Osteocyte (in vitro differentiated cells): ENCODE measurements at regions not wholly inside any gene's neighbourhood (a gene's known extent, or its start where the extent isn't known, plus 50 kb on each side); places are given as distances from the start of the nearest gene placed in this dataset.
A peak's percentile ranks its signal among the peaks of the same experiment; 100 is the strongest.

Source experiments
- DNase-seq: peaks from one replicate; pipeline ENCODE4 v3.0.0; 2021; ENCODE audit warnings: mixed read lengths; ENCODE audit not compliant: unreplicated experiment; ENCODE audit errors: extremely low spot score
- H3K27ac Mint-ChIP-seq: one replicate; pipeline ENCODE4 v1.8.0; 2021; ENCODE audit warnings: mild to moderate bottlenecking, mixed read lengths; ENCODE audit not compliant: unreplicated experiment
- H3K27me3 Mint-ChIP-seq: one replicate; pipeline ENCODE4 v1.8.0; 2021; ENCODE audit warnings: mixed read lengths; ENCODE audit not compliant: unreplicated experiment
- H3K36me3 Mint-ChIP-seq: one replicate; pipeline ENCODE4 v1.8.0; 2021; ENCODE audit warnings: mixed read lengths; ENCODE audit not compliant: unreplicated experiment
- H3K4me1 Mint-ChIP-seq: one replicate; pipeline ENCODE4 v1.8.0; 2021; ENCODE audit warnings: mixed read lengths; ENCODE audit not compliant: unreplicated experiment
- H3K4me3 Mint-ChIP-seq: one replicate; pipeline ENCODE4 v1.8.0; 2021; ENCODE audit warnings: mild to moderate bottlenecking, moderate library complexity, mixed read lengths; ENCODE audit not compliant: unreplicated experiment
- H3K9me3 Mint-ChIP-seq: one replicate; pipeline ENCODE4 v1.8.0; 2021; ENCODE audit warnings: mixed read lengths; ENCODE audit not compliant: unreplicated experiment
- CTCF ChIP-seq: fragments of 200-600 bp; sonication (generic); IDR thresholded peaks from 2 replicates; pipeline ENCODE4 v1.5.0; 2021; ENCODE audit warnings: antibody characterized with exemption, mild to moderate bottlenecking, moderate library complexity

DNA sequence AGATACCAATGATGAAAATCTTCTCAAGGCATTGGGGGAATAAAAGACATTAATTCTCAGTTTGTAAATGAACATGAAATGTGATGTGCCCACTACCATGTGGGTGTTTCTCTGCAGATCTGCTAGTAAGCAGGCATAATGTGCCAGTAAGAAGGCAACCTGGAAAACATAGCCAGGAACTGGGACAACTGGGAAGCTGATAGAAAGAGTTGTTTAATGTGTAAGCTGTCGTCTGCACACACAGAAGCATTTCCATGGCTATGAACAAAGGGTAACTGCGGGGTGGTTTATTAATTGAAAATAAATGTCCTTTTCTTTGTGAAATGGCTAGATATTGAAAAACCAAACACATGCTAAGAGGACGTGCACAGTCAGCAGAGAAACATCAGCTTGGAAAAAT, 52.0 kb downstream of the ZC3H11B start:
- no peaks in the 10 kb centered on the region for H3K9me3 Mint-ChIP-seq
- H3K27me3 Mint-ChIP-seq, result peaks cover 4% of the 10 kb centered on the region
- H3K4me3 Mint-ChIP-seq, result no peak overlapping the region
- no peak overlapping the region for H3K27ac Mint-ChIP-seq
- no peak for DNase-seq
- H3K4me1 Mint-ChIP-seq, result peaks cover 8% of the 10 kb centered on the region
- no peak for TF ChIP-seq CTCF
- H3K36me3 Mint-ChIP-seq, result no peaks in the 10 kb centered on the region

- DNase-seq, result no peak
- no peak for TF ChIP-seq CTCF
- Mint-ChIP-seq H3K9me3 (no peaks in the 10 kb centered on the region), H3K36me3 (no peaks in the 10 kb centered on the region), H3K27ac (no peak overlapping the region), H3K4me1 (peaks cover 17% of the 10 kb centered on the region), H3K4me3 (no peak overlapping the region), H3K27me3 (peaks cover 4% of the 10 kb centered on the region)
Observed at GRCh38 chr1:219559899-219560298, 53.0 kb downstream of the ZC3H11B start.

DNA sequence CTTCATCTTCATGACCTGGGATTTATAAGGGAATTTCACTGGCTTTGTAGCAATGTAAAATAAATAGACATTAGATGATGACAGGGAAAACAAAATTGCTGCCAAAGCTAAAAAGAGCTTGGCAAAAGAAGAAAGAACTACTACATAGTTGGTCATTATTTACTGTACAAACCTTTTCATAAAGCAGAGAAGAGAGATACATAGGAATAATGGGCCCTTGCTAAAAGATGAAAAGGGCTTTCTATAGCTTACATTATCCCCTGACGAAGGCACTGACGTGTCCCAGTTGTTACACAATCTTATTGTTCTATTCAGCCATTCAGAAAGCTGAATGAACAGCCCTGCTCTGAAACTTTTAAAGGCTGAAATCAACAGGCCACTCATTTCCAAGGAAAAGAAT, 57.1 kb downstream of the ZC3H11B start:
- TF ChIP-seq CTCF, result no peak
- Mint-ChIP-seq H3K4me1 (peaks cover 16% of the 10 kb centered on the region), H3K9me3 (no peaks in the 10 kb centered on the region), H3K36me3 (no peaks in the 10 kb centered on the region), H3K27me3 (peaks cover 3% of the 10 kb centered on the region), H3K4me3 (no peak overlapping the region), H3K27ac (peak overlapping the region; percentile 38)
- DNase-seq, result no peak

DNA sequence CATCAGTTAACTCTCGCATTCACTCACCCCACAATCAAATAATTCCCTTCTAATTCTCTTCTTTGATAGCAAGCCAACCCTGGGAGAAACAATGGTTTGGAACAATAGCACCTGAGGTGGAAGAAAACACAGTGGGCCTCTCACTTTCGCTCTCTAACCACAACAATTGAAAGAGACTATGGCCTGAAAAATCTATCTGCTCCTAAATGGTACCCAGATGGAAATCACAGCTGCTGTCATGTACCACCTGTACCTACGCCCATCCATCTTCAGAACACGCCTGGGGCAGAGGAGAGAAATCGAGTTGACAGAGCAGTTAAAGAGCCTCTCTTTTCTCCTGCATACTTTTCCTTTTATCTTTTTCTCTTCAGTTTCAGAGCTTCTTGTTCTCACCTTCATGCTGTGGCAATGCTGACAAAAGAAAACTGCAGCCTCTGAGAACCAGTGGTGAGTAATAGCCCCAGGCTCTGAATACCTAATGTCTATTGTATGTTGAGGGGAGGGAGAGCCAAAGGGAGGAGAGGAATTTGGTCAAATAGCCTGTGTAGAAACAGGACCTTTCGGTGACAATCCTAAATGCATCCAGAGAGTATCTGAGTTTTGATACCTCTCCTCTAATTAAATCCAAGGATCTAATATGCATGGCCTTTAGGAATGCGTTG, 57.7 kb downstream of the ZC3H11B start:
- TF ChIP-seq CTCF, result no peak
- Mint-ChIP-seq H3K4me1 (peaks cover 16% of the 10 kb centered on the region), H3K27me3 (peaks cover 3% of the 10 kb centered on the region), H3K27ac (peak overlapping the region; percentile 38), H3K36me3 (no peaks in the 10 kb centered on the region), H3K9me3 (no peaks in the 10 kb centered on the region), H3K4me3 (no peak overlapping the region)
- no peak for DNase-seq

GRCh38 chr1:219553934-219554502, 58.9 kb downstream of the ZC3H11B start:
- no peak for DNase-seq
- H3K36me3 Mint-ChIP-seq, result no peaks in the 10 kb centered on the region
- H3K9me3 Mint-ChIP-seq, result no peaks in the 10 kb centered on the region
- no peak for TF ChIP-seq CTCF
- H3K4me1 Mint-ChIP-seq, result peaks cover 10% of the 10 kb centered on the region
- H3K4me3 Mint-ChIP-seq, result no peak overlapping the region
- H3K27me3 Mint-ChIP-seq, result peaks cover 3% of the 10 kb centered on the region
- no peak overlapping the region for H3K27ac Mint-ChIP-seq
